Fibroblast of lung (primary cell): ENCODE measurements at regions not wholly inside any gene's neighbourhood (a gene's known extent, or its start where the extent isn't known, plus 50 kb on each side); places are given as distances from the start of the nearest gene placed in this dataset.

Experiments used
- CTCF ChIP-seq, 2 donors: IDR thresholded peaks in 1 of 2; conservative IDR thresholded peaks in 1 of 2; 1 replicate in 1 of 2; 2 replicates in 1 of 2; pipeline ENCODE4 v1.5.1; 2011 to 2012; ENCODE audit warnings: low read length in 2 of 2, control low read depth in 1 of 2, inconsistent platforms in 1 of 2, low read depth in 1 of 2, mild to moderate bottlenecking in 1 of 2
- EZH2 ChIP-seq: IDR thresholded peaks from 2 replicates; pipeline ENCODE4 v1.5.1; 2012; ENCODE audit warnings: low read length, control low read depth, mild to moderate bottlenecking; ENCODE audit errors: missing control alignments

- no peak for TF ChIP-seq CTCF (conservative IDR thresholded peaks at IDR 0.05 in 1 of 2, IDR thresholded peaks at IDR 0.05 in 1 of 2; ENCODE audit: low read depth in 1 of 2, low read length in 2 of 2)
- no peak for TF ChIP-seq EZH2
Observed at GRCh38 chr15:47897525-47897924, 180.2 kb downstream of the SEMA6D start.
